ENCODE measurements at regions not wholly inside any gene's neighbourhood (a gene's known extent, or its start where the extent isn't known, plus 50 kb on each side); places are given as distances from the start of the nearest gene placed in this dataset.

- H2BK5ac ChIP-seq (ENCODE audit: low read depth, low read length, poor library complexity, severe bottlenecking): no peak overlapping the region
- H2BK120ac ChIP-seq (ENCODE audit: low read depth, low read length): no peak overlapping the region
- H3K27me3 ChIP-seq (ENCODE audit: control insufficient read depth, insufficient read depth, low read length): no peaks in the 10 kb centered on the region
- ATAC-seq (ENCODE audit: low read depth) (no peak), DNase-seq (no peak)
- H2BK20ac ChIP-seq (ENCODE audit: low read depth, low read length): no peak overlapping the region
- H4K5ac ChIP-seq (ENCODE audit: low read depth, low read length): no peak overlapping the region
- peaks cover 5% of the 10 kb centered on the region; the same call in 1 of the 2 replicates for H3K9me3 ChIP-seq (ENCODE audit: control insufficient read depth, insufficient read depth, low read length)
- no peaks in the 10 kb centered on the region for H4K20me1 ChIP-seq (ENCODE audit: insufficient read depth, low read length)
- POLR2A ChIA-PET (ENCODE audit: unreplicated experiment): no interaction called here
- no peak overlapping the region for H4K8ac ChIP-seq (ENCODE audit: low read depth in 2 of 2, low read length in 2 of 2)
- no peaks in the 10 kb centered on the region for H3K79me1 ChIP-seq (ENCODE audit: low read depth in 1 of 2, low read length in 2 of 2)
- dilution Hi-C loops (cut with HindIII; ENCODE audit: low sequenced_read_pairs, unreplicated experiment): no loop called here
- no peak overlapping the region for H3K4me3 ChIP-seq (ENCODE audit: insufficient read depth, low read depth, low read length)
- no peak overlapping the region for H4K91ac ChIP-seq (ENCODE audit: insufficient read depth, low read depth, low read length)
- CTCF ChIA-PET: no interaction called here
- no peak overlapping the region for H3K23ac ChIP-seq (ENCODE audit: low read depth, low read length)
- no peak overlapping the region for H3K56ac ChIP-seq (ENCODE audit: extremely low read depth, insufficient read depth, low read length)
- no TSS peak for BruUV-seq (replicated peaks)
- in situ Hi-C loops (cut with MboI; ENCODE audit: low sequenced_read_pairs): no loop called here
- H2AFZ ChIP-seq (replicated peaks; ENCODE audit: low read length, poor library complexity): no peak overlapping the region
- no peak overlapping the region for H3K27ac ChIP-seq (ENCODE audit: insufficient read depth, low read length)
- no peaks in the 10 kb centered on the region for H3K9me1 ChIP-seq (ENCODE audit: insufficient read depth, low read length)
- no peak overlapping the region for H3K4ac ChIP-seq (ENCODE audit: low read depth, low read length)
- H2BK15ac ChIP-seq (ENCODE audit: low read depth, low read length): no peak overlapping the region
- intact Hi-C loops (cut with micrococcal nuclease): no loop called here
- H3K9ac ChIP-seq (ENCODE audit: low read depth, low read length): no peak overlapping the region
- WGBS, 2 experiments (ENCODE audit: extremely low coverage in 2 of 2, insufficient read length in 1 of 2): 57% methylated on average over 2 of the region's 2 CpGs; no CpG with 5 or more reads in 1 of the 2 experiments
- H3K18ac ChIP-seq (ENCODE audit: low read depth, low read length): no peak overlapping the region
- H2AK9ac ChIP-seq (replicated peaks; ENCODE audit: low read depth, low read length, poor library complexity): no peak overlapping the region
- H3K4me1 ChIP-seq (ENCODE audit: control insufficient read depth, insufficient read depth, low read length): no peaks in the 10 kb centered on the region
- H3K36me3 ChIP-seq (ENCODE audit: control insufficient read depth, insufficient read depth, low read length): no peaks in the 10 kb centered on the region
- no peak overlapping the region for H3K4me2 ChIP-seq (ENCODE audit: low read depth, low read length)
- TF ChIP-seq CEBPB (IDR thresholded peaks at IDR 0.05; ENCODE audit: low read depth, low read length): peak; percentile 65
- no peak for TF ChIP-seq MAFK (IDR thresholded peaks at IDR 0.05; ENCODE audit: low read depth, low read length)
- no peak overlapping the region for H2AK5ac ChIP-seq (ENCODE audit: low read depth, low read length)
- H3K14ac ChIP-seq (replicated peaks; ENCODE audit: low read depth, low read length): no peak overlapping the region
These were observed 166.6 kb upstream of the MCTP2 start for GRCh38 chr15:94064676-94065313.
